H1 (cell line): ENCODE measurements at regions not wholly inside any gene's neighbourhood (a gene's known extent, or its start where the extent isn't known, plus 50 kb on each side); places are given as distances from the start of the nearest gene placed in this dataset.

Experiments used
- ATF2 ChIP-seq: IDR thresholded peaks from 2 replicates; pipeline ENCODE4 v1.6.1; 2012; ENCODE audit warnings: low read length, inconsistent platforms
- CHD2 ChIP-seq: IDR thresholded peaks from 2 replicates; pipeline ENCODE4 v1.6.1; 2012; ENCODE audit warnings: low read length, improper control_type of control experiment
- CREB1 ChIP-seq: IDR thresholded peaks from 2 replicates; pipeline ENCODE4 v1.6.1; 2012; ENCODE audit warnings: inconsistent platforms
- CTCF ChIP-seq, 3 experiments: IDR thresholded peaks; 1 replicate in 2 of 3; 2 replicates in 1 of 3; pipeline versions ENCODE4 v1.5.1 to v1.6.1; 2011; ENCODE audit warnings: low read length in 3 of 3, mild to moderate bottlenecking in 3 of 3, inconsistent platforms in 2 of 3, low read depth in 1 of 3, moderate library complexity in 1 of 3; ENCODE audit not compliant: insufficient read depth in 1 of 3; ENCODE audit errors: control extremely low read depth in 1 of 3
- EGR1 ChIP-seq: IDR thresholded peaks from 2 replicates; pipeline ENCODE4 v1.6.1; 2011; ENCODE audit warnings: low read depth, low read length, borderline replicate concordance
- EZH2 ChIP-seq: fragments of 200-600 bp; sonication (generic); IDR thresholded peaks from 2 replicates; pipeline ENCODE4 v1.7.1; 2012; ENCODE audit warnings: low read depth, mild to moderate bottlenecking, moderate library complexity, low read length, inconsistent platforms; ENCODE audit not compliant: severe bottlenecking
- POLR2AphosphoS5 ChIP-seq: IDR thresholded peaks from 2 replicates; pipeline ENCODE4 v1.6.1; 2011; ENCODE audit warnings: low read depth, low read length
- USF2 ChIP-seq: IDR thresholded peaks from 2 replicates; pipeline ENCODE4 v1.6.1; 2011; ENCODE audit warnings: low read length, improper control_type of control experiment

- TF ChIP-seq CHD2 = no peak
- no peak for TF ChIP-seq POLR2AphosphoS5
- TF ChIP-seq CTCF (IDR thresholded peaks at IDR 0.05; ENCODE audit: control extremely low read depth in 1 of 3, insufficient read depth in 1 of 3, low read depth in 1 of 3, low read length in 3 of 3) = no peak
- no peak for TF ChIP-seq EZH2
- TF ChIP-seq USF2 = no peak
- no peak for TF ChIP-seq CREB1
- no peak for TF ChIP-seq ATF2
- no peak for TF ChIP-seq EGR1
These were observed 599.9 kb downstream of the BUD13 start for GRCh38 chr11:116172851-116173250.
